ENCODE measurements at regions not wholly inside any gene's neighbourhood (a gene's known extent, or its start where the extent isn't known, plus 50 kb on each side); places are given as distances from the start of the nearest gene placed in this dataset.

DNA sequence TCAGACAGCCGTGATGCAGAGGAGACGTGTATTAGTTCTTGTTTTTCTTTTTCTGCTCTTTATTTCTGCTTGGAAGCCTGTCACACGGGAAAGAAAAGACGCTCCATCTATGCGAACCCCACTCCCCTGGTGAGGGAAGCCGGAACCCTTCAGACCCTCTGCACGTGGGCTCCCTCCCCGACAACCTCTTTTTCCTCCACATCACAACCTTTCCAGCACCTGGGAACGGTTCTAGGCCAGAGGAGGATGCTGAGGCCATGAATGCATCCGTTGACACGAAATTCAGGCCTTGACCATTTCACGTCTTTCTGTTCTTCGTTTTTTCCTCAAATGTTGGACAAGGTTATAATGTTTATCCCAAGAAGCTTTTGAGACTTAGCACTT is 85.3 kb upstream of the WNT7B start:
- ATAC-seq (no peak), DNase-seq (peak in 1 of 2 donors; percentile 16)
- 65 to 87% (median 67%) methylated on average over 13 of the region's 13 CpGs for WGBS, 3 donors
- H3K4me3 ChIP-seq, result peak overlapping the region; percentile 88
- H3K27ac ChIP-seq, result peak overlapping the region; percentile 99
- H3K9me3 ChIP-seq, result no peaks in the 10 kb centered on the region
- no peaks in the 10 kb centered on the region for H3K36me3 ChIP-seq (ENCODE audit: insufficient read depth in 1 of 2, low read depth in 1 of 2)
- intact Hi-C loops (cut with DNase I), result no loop called here
- TF ChIP-seq, protein P1, sequence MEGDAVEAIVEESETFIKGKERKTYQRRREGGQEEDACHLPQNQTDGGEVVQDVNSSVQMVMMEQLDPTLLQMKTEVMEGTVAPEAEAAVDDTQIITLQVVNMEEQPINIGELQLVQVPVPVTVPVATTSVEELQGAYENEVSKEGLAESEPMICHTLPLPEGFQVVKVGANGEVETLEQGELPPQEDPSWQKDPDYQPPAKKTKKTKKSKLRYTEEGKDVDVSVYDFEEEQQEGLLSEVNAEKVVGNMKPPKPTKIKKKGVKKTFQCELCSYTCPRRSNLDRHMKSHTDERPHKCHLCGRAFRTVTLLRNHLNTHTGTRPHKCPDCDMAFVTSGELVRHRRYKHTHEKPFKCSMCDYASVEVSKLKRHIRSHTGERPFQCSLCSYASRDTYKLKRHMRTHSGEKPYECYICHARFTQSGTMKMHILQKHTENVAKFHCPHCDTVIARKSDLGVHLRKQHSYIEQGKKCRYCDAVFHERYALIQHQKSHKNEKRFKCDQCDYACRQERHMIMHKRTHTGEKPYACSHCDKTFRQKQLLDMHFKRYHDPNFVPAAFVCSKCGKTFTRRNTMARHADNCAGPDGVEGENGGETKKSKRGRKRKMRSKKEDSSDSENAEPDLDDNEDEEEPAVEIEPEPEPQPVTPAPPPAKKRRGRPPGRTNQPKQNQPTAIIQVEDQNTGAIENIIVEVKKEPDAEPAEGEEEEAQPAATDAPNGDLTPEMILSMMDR (IDR thresholded peaks at IDR 0.05), result no peak
- peaks cover 75% of the 10 kb centered on the region for H3K4me1 ChIP-seq
- no peaks in the 10 kb centered on the region for H3K27me3 ChIP-seq (ENCODE audit: insufficient read depth in 3 of 3, low read length in 2 of 3)

DNA sequence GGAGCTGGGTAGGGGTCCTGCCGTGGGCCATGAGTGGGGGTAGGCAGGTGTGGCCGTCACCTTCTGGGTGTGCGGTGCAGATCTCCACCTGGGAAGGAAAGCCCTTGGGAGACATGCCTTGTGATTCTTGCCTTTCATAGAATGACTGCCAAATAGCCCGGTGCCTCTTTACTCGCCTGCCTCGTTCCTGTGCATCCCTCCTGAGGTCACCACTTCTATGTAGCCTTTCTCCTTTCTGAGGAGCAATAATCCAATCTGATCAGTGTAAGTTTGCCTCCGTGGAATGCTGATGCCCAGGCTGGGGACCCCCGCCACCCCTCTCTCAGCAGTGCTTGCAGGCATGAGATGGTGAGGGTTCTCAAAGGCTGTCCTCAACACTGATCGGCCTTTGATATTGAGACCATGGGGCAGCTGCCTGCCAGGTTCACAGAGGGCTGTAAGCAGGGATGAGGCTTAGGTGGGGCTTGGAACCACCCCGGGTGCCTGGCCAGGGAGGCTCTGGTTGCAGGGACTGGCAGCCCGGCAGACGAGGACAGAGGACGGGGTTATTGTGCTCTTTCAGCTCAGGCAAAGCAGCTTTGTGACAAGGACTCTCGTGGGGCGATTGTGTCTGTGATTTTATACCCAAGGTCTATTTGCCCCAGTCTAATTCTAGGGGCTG is 86.1 kb upstream of the WNT7B start:
- Histone ChIP-seq H3K4me3 (peak overlapping the region; percentile 88), H3K9me3 (no peaks in the 10 kb centered on the region), H3K4me1 (peaks cover 67% of the 10 kb centered on the region), H3K36me3 (ENCODE audit: insufficient read depth in 1 of 2, low read depth in 1 of 2) (no peaks in the 10 kb centered on the region), H3K27me3 (ENCODE audit: insufficient read depth in 3 of 3, low read length in 2 of 3) (no peaks in the 10 kb centered on the region), H3K27ac (peak overlapping the region; percentile 99)
- 15 to 41% (median 29%) methylated on average over 15 of the region's 15 CpGs for WGBS, 3 donors
- DNase-seq (peak in 1 of 2 donors; percentile 73), ATAC-seq (peak; percentile 39 to 64 (median 50))
- intact Hi-C loops (cut with DNase I), result no loop called here
- TF ChIP-seq, protein P1 (IDR thresholded peaks at IDR 0.05), result no peak

DNA sequence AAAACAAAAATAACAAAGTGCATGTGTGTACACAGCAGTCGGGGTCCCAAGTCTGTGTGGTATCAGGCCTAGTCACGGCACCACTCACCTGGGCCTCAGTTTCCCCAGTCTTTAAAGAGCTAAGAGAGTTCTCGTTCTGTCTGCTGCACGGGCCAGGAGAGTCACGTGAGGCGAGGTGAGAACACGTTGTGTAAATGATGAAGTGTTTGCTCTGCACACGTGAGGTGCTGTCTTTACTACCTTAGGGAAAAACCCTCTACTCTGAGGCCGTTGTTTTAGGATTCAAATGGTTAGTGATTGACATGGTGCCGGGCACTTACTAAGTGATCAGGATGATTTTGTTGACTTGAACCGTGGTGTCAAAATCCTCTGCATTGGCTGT is 86.5 kb upstream of the PPARA start:
- ATAC-seq (peak in 3 of 4 donors; percentile 38 to 69 (median 59)), DNase-seq (peak in 1 of 2 donors; percentile 59)
- H3K4me3 ChIP-seq, result peak overlapping the region; percentile 88
- no peaks in the 10 kb centered on the region for H3K36me3 ChIP-seq (ENCODE audit: insufficient read depth in 1 of 2, low read depth in 1 of 2)
- H3K9me3 ChIP-seq, result no peaks in the 10 kb centered on the region
- no peaks in the 10 kb centered on the region for H3K27me3 ChIP-seq (ENCODE audit: insufficient read depth in 3 of 3, low read length in 2 of 3)
- TF ChIP-seq, protein P1 (IDR thresholded peaks at IDR 0.05), result no peak
- H3K27ac ChIP-seq, result peak overlapping the region; percentile 99
- intact Hi-C loops (cut with DNase I), result no loop called here
- WGBS, 3 donors, result 22 to 59% (median 28%) methylated on average over 11 of the region's 11 CpGs
- H3K4me1 ChIP-seq, result peaks cover 64% of the 10 kb centered on the region

DNA sequence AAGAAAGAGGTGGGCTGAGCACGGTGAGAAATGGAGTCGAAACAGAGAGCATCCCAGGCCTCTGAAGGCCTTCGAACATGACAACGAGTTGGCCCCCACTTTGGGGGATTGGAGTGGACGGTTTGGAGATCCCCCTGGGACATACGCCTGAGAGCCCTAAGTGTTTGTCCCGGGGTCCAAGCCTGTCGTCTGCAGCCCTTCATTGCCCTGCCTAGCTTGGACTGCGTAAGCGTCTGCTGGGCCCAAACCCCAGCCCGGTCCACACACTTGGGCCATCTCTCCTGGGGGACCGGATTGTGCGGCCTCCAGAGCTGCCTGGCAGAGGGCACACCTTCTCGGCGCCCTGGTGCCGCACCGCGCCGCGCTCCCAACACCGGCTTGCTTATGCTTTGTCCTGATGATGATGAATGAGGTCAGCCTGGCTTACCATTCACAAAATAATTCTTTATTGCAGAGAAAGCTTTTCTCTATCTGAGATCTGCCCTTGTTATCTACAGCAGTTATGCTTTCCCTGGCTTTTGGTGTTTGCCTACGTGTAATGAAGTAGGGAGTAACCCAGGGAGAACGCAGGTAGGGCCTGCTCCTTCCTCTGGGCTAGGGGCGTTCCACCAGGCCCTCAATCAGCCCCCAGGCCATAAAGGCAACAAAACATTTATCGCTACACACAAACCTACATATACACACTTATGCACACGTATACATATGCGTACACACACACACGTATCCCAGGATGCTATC is 85.9 kb upstream of the PPARA start:
- Histone ChIP-seq H3K27me3 (ENCODE audit: insufficient read depth in 3 of 3, low read length in 2 of 3) (no peaks in the 10 kb centered on the region), H3K4me1 (peaks cover 58% of the 10 kb centered on the region), H3K9me3 (no peaks in the 10 kb centered on the region), H3K4me3 (peak overlapping the region; percentile 88), H3K27ac (peak overlapping the region; percentile 99), H3K36me3 (ENCODE audit: insufficient read depth in 1 of 2, low read depth in 1 of 2) (no peaks in the 10 kb centered on the region)
- intact Hi-C loops (cut with DNase I), result no loop called here
- peak; percentile 44 to 57 for DNase-seq
- ATAC-seq, result peak; percentile 23 to 46 (median 38)
- 25 to 69% (median 28%) methylated on average over 28 of the region's 28 CpGs for WGBS, 3 donors
- TF ChIP-seq, protein P1 (IDR thresholded peaks at IDR 0.05), result no peak

Data from psoas muscle (tissue), 7 donors.